HG02973 (cell line): ENCODE measurements at regions not wholly inside any gene's neighbourhood (a gene's known extent, or its start where the extent isn't known, plus 50 kb on each side); places are given as distances from the start of the nearest gene placed in this dataset.

Experiments used
- ATAC-seq: cut with Tn5 transposase; IDR thresholded peaks from one replicate; pipeline ENCODE4 v1.9.1; 2021; ENCODE audit warnings: moderate library complexity; ENCODE audit not compliant: unreplicated experiment

GRCh38 chr14:101473795-101474562 lies 87.3 kb upstream of the DIO3 start:
- no peak for ATAC-seq

- ATAC-seq = no peak
Observed at GRCh38 chr14:101474563-101475455, 86.5 kb upstream of the DIO3 start.

- ATAC-seq = no peak
Observed at GRCh38 chr14:101475456-101476257, 85.6 kb upstream of the DIO3 start.

- ATAC-seq = no peak
Observed at GRCh38 chr14:101476258-101476915, 84.9 kb upstream of the DIO3 start.

GRCh38 chr14:101476916-101477553 lies 84.3 kb upstream of the DIO3 start:
- no peak for ATAC-seq

- no peak for ATAC-seq
Observed at GRCh38 chr14:101477648-101478047, 83.6 kb upstream of the DIO3 start.

GRCh38 chr14:101478096-101478495 lies 83.2 kb upstream of the DIO3 start:
- no peak for ATAC-seq

- no peak for ATAC-seq
Observed at GRCh38 chr14:101478796-101479410, 82.4 kb upstream of the DIO3 start.

GRCh38 chr14:101480022-101480746 lies 81.1 kb upstream of the DIO3 start:
- ATAC-seq = no peak

GRCh38 chr14:101480747-101481530 lies 80.4 kb upstream of the DIO3 start:
- no peak for ATAC-seq

GRCh38 chr14:101481557-101481956 lies 79.7 kb upstream of the DIO3 start:
- ATAC-seq = no peak

- ATAC-seq = no peak
Observed at GRCh38 chr14:101482066-101482465, 79.2 kb upstream of the DIO3 start.

- no peak for ATAC-seq
Observed at GRCh38 chr14:101483829-101484228, 77.5 kb upstream of the DIO3 start.

GRCh38 chr14:101489092-101489760 lies 72.1 kb upstream of the DIO3 start:
- no peak for ATAC-seq

- no peak for ATAC-seq
Observed at GRCh38 chr14:101490771-101491170, 70.5 kb upstream of the DIO3 start.

GRCh38 chr14:101491841-101492240 lies 69.5 kb upstream of the DIO3 start:
- ATAC-seq = no peak

GRCh38 chr14:101492716-101493115 lies 68.6 kb upstream of the DIO3 start:
- no peak for ATAC-seq

- no peak for ATAC-seq
Observed at GRCh38 chr14:101494826-101495225, 66.5 kb upstream of the DIO3 start.
